ENCODE measurements at regions not wholly inside any gene's neighbourhood (a gene's known extent, or its start where the extent isn't known, plus 50 kb on each side); places are given as distances from the start of the nearest gene placed in this dataset.
"Not testable (repeated sequence)": the region's sequence is repeated elsewhere in the genome, so short reads cannot be mapped to it uniquely, and the experiment has no call there.

GRCh38 chr20:57774111-57774880, 64.5 kb upstream of the PMEPA1 start:
- intact Hi-C loops (cut with DNase I), result no loop called here
- no peaks in the 10 kb centered on the region for H3K36me3 ChIP-seq
- no peak for TF ChIP-seq CTCF (IDR thresholded peaks at IDR 0.05)
- no peak for TF ChIP-seq POLR2A (IDR thresholded peaks at IDR 0.05)
- 82 to 97% methylated on average over 4 to 5 of the region's 12 CpGs for WGBS, 2 donors
- H3K4me3 ChIP-seq, result no peak overlapping the region
- peaks cover 5 to 9% (median 8%) of the 10 kb centered on the region in 3 donors for H3K4me1 ChIP-seq
- no peaks in the 10 kb centered on the region for H3K9me3 ChIP-seq
- H3K27ac ChIP-seq, result no peak overlapping the region
- H3K27me3 ChIP-seq, result peaks cover 0 to 16% (median 0%) of the 10 kb centered on the region in 4 donors
- DNase-seq, result no peak

GRCh38 chr20:57773059-57773815, 63.4 kb upstream of the PMEPA1 start:
- intact Hi-C loops (cut with DNase I), result no loop called here
- WGBS, 2 donors, result 83 to 86% methylated on average over 9 of the region's 9 CpGs
- Histone ChIP-seq H3K9me3 (no peaks in the 10 kb centered on the region), H3K4me1 (peaks cover 5 to 9% (median 8%) of the 10 kb centered on the region in 3 donors), H3K27ac (no peak overlapping the region), H3K27me3 (peaks cover 0 to 11% (median 0%) of the 10 kb centered on the region in 4 donors), H3K36me3 (no peaks in the 10 kb centered on the region), H3K4me3 (no peak overlapping the region)
- no peak for TF ChIP-seq POLR2A (IDR thresholded peaks at IDR 0.05)
- no peak for TF ChIP-seq CTCF (IDR thresholded peaks at IDR 0.05)
- DNase-seq, result no peak

- intact Hi-C loops (cut with DNase I), result no loop called here
- H3K27me3 ChIP-seq, result peaks cover 0 to 11% (median 0%) of the 10 kb centered on the region in 4 donors
- no peak overlapping the region for H3K4me3 ChIP-seq
- TF ChIP-seq POLR2A (IDR thresholded peaks at IDR 0.05) (no peak), CTCF (IDR thresholded peaks at IDR 0.05) (no peak)
- DNase-seq, result no peak
- H3K36me3 ChIP-seq, result no peaks in the 10 kb centered on the region
- WGBS, 2 donors, result 48 to 49% methylated on average over 7 to 14 of the region's 15 CpGs
- no peaks in the 10 kb centered on the region for H3K9me3 ChIP-seq
- H3K4me1 ChIP-seq, result peaks cover 5 to 9% (median 8%) of the 10 kb centered on the region in 3 donors
- no peak overlapping the region for H3K27ac ChIP-seq
Observed at GRCh38 chr20:57772349-57772964, 62.6 kb upstream of the PMEPA1 start.

- intact Hi-C loops (cut with DNase I), result no loop called here
- no peaks in the 10 kb centered on the region for H3K36me3 ChIP-seq
- no peak for TF ChIP-seq POLR2A (IDR thresholded peaks at IDR 0.05)
- TF ChIP-seq CTCF (IDR thresholded peaks at IDR 0.05), result no peak
- 79 to 80% methylated on average over 15 of the region's 15 CpGs for WGBS, 2 donors
- no peak overlapping the region for H3K27ac ChIP-seq
- no peak for DNase-seq
- H3K9me3 ChIP-seq, result no peaks in the 10 kb centered on the region
- H3K4me3 ChIP-seq, result no peak overlapping the region
- peaks cover 0 to 11% (median 0%) of the 10 kb centered on the region in 4 donors for H3K27me3 ChIP-seq
- H3K4me1 ChIP-seq, result peaks cover 5 to 9% (median 8%) of the 10 kb centered on the region in 3 donors
Observed at GRCh38 chr20:57770852-57771720, 61.3 kb upstream of the PMEPA1 start.

GRCh38 chr20:57770401-57770800, 60.6 kb upstream of the PMEPA1 start:
- H3K4me3 ChIP-seq; DNase-seq; H3K4me1 ChIP-seq; H3K9me3 ChIP-seq; intact Hi-C loops (cut with DNase I); H3K27ac ChIP-seq; H3K36me3 ChIP-seq: not testable (repeated sequence)
- 84 to 91% methylated on average over 8 of the region's 8 CpGs for WGBS, 2 donors
- H3K27me3 ChIP-seq, result peaks cover 0 to 11% (median 0%) of the 10 kb centered on the region in 4 donors

All from esophagus squamous epithelium (tissue), 5 donors.